Testis (tissue), 2 donors: ENCODE measurements at regions not wholly inside any gene's neighbourhood (a gene's known extent, or its start where the extent isn't known, plus 50 kb on each side); places are given as distances from the start of the nearest gene placed in this dataset.
"Not testable (repeated sequence)": the region's sequence is repeated elsewhere in the genome, so short reads cannot be mapped to it uniquely, and the experiment has no call there.

ENCODE experiments used
- DNase-seq: peaks from one replicate; pipeline ENCODE4 v3.0.0-alpha.2; 2019
- H3K27ac ChIP-seq, 2 donors: fragments of 200-600 bp; sonication (generic); one replicate each; pipeline ENCODE4 v1.5.1; 2019
- H3K27me3 ChIP-seq: fragments of 200-600 bp; sonication (generic); one replicate; pipeline ENCODE4 v1.5.1; 2019
- H3K36me3 ChIP-seq: fragments of 200-600 bp; sonication (generic); one replicate; pipeline ENCODE4 v1.5.1; 2017; ENCODE audit warnings: low read depth; ENCODE audit errors: missing control alignments
- H3K4me1 ChIP-seq: fragments of 200-600 bp; sonication (generic); one replicate; pipeline ENCODE4 v1.5.1; 2019
- H3K4me3 ChIP-seq, 2 donors: fragments of 200-600 bp; sonication (generic); one replicate each; pipeline ENCODE4 v1.5.1; 2017 to 2019
- H3K9me3 ChIP-seq: fragments of 200-600 bp; sonication (generic); one replicate; pipeline ENCODE4 v1.5.1; 2017
- CTCF ChIP-seq, 3 experiments: fragments of 450-650 bp in 2 of 3; fragments of 200-600 bp in 1 of 3; sonication (generic) in 1 of 3; IDR thresholded peaks; one replicate each; pipeline ENCODE4 v1.5.1; 2016 to 2019; ENCODE audit warnings: antibody characterized with exemption in 3 of 3, mild to moderate bottlenecking in 2 of 3, moderate library complexity in 1 of 3
- POLR2A ChIP-seq: fragments of 450-650 bp; IDR thresholded peaks from one replicate; pipeline ENCODE4 v1.6.1; 2017; ENCODE audit warnings: antibody characterized with exemption, mild to moderate bottlenecking, moderate library complexity
- WGBS, 2 donors: methylation state at CpG; one replicate each; pipeline ENCODE4 v1.1.5; 2018; 5-methylcytosine and 5-hydroxymethylcytosine counted together
- intact Hi-C: fragments of 100-400 bp; cut with DNase I; formaldehyde crosslinking; loops from one replicate; pipeline ENCODE4 v1.15.1; 2023; ENCODE audit warnings: low total_unique reads

GRCh38 chr7:152914014-152914844 is 154.7 kb downstream of the ACTR3B start:
- H3K4me1 ChIP-seq = peaks cover 19% of the 10 kb centered on the region
- H3K4me3 ChIP-seq = no peak overlapping the region
- TF ChIP-seq CTCF (IDR thresholded peaks at IDR 0.05) = no peak
- no peak for TF ChIP-seq POLR2A
- no peaks in the 10 kb centered on the region for H3K9me3 ChIP-seq
- intact Hi-C loops = no loop called here
- DNase-seq = no peak
- no peaks in the 10 kb centered on the region for H3K27me3 ChIP-seq
- H3K36me3 ChIP-seq = no peaks in the 10 kb centered on the region
- WGBS, 2 donors = 74 to 80% methylated on average over 5 of the region's 5 CpGs
- no peak overlapping the region for H3K27ac ChIP-seq

- 91 to 94% methylated on average over 1 of the region's 1 CpG for WGBS, 2 donors
- intact Hi-C loops, DNase-seq, H3K36me3 ChIP-seq, H3K27me3 ChIP-seq, H3K4me3 ChIP-seq, H3K27ac ChIP-seq, H3K9me3 ChIP-seq: not testable (repeated sequence)
- peaks cover 14% of the 10 kb centered on the region for H3K4me1 ChIP-seq
Observed at GRCh38 chr7:152914845-152915102, 155.2 kb downstream of the ACTR3B start.

GRCh38 chr7:152922318-152923081 is 162.9 kb downstream of the ACTR3B start:
- TF ChIP-seq POLR2A = no peak
- TF ChIP-seq CTCF (IDR thresholded peaks at IDR 0.05) = no peak
- Histone ChIP-seq H3K27me3 (no peaks in the 10 kb centered on the region), H3K36me3 (no peaks in the 10 kb centered on the region), H3K4me3 (no peak overlapping the region), H3K9me3 (no peaks in the 10 kb centered on the region), H3K4me1 (no peaks in the 10 kb centered on the region), H3K27ac (no peak overlapping the region)
- intact Hi-C loops = no loop called here
- no peak for DNase-seq
- WGBS, 2 donors = 83 to 89% methylated on average over 16 of the region's 16 CpGs

- H3K4me1 ChIP-seq = no peaks in the 10 kb centered on the region
- 87 to 95% methylated on average over 10 to 12 of the region's 12 CpGs for WGBS, 2 donors
- no peaks in the 10 kb centered on the region for H3K27me3 ChIP-seq
- no peak overlapping the region for H3K4me3 ChIP-seq
- TF ChIP-seq POLR2A (no peak), CTCF (IDR thresholded peaks at IDR 0.05) (no peak)
- H3K36me3 ChIP-seq = no peaks in the 10 kb centered on the region
- DNase-seq = no peak
- H3K27ac ChIP-seq = no peak overlapping the region
- no peaks in the 10 kb centered on the region for H3K9me3 ChIP-seq
- intact Hi-C loops = no loop called here
Observed at GRCh38 chr7:152923711-152924110, 164.2 kb downstream of the ACTR3B start.

- H3K27me3 ChIP-seq = no peaks in the 10 kb centered on the region
- TF ChIP-seq POLR2A = no peak
- TF ChIP-seq CTCF (IDR thresholded peaks at IDR 0.05) = no peak
- intact Hi-C loops = no loop called here
- no peaks in the 10 kb centered on the region for H3K9me3 ChIP-seq
- DNase-seq = no peak
- H3K27ac ChIP-seq = no peak overlapping the region
- H3K4me3 ChIP-seq = no peak overlapping the region
- 63 to 66% methylated on average over 6 of the region's 6 CpGs for WGBS, 2 donors
- no peaks in the 10 kb centered on the region for H3K4me1 ChIP-seq
- no peaks in the 10 kb centered on the region for H3K36me3 ChIP-seq
Observed at GRCh38 chr7:152924238-152924637, 164.7 kb downstream of the ACTR3B start.
